HT1080 (cell line): ENCODE measurements at regions not wholly inside any gene's neighbourhood (a gene's known extent, or its start where the extent isn't known, plus 50 kb on each side); places are given as distances from the start of the nearest gene placed in this dataset.

ENCODE experiments used
- DNase-seq: peaks from one replicate; pipeline ENCODE4 v3.0.0-alpha.2; 2015; ENCODE audit warnings: low read depth

DNA sequence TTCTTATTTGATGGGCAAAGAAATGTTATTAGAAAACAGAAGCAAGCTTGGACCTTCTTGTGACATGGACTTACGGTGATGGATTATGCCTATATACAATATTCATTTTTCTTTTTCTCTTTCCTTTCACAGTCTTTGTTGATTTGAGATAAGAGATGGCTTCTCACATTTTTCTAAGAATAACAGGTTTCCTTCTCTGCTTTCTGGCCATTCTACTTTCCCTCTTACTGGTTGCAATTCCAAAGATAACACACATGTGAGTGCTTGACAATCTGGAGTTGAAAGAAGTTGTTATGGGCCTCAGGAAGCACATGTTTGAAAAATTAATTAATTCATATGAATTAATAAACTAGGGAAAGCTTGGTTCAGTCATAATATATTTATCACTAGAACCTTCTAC lies 89.8 kb upstream of the RPS23 start:
- no peak for DNase-seq

DNA sequence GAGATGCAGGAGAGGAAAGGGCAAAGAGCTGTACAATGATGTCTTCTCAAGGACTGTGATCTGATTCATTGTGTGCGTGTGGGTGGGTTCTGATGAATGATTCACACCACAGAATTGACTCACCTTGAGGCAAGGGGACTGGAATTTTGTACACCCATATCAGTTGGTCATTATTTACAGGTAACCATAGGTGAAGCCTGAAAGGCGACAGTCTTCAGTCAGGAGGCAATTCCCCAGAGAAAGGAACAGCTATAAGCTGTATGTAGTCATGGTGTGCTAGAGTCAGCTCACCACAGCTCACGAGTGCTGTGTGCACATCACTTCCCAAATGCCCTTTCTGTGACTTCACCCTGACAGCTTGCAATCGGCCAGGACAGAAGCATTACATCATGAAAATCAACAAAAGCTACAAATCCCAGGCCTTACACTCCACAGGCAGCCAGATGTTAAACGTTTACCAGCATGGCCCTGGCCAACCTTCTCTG lies 87.6 kb upstream of the RPS23 start:
- peak; percentile 73 for DNase-seq

GRCh38 chr5:82365026-82365425 lies 86.9 kb upstream of the RPS23 start:
- no peak for DNase-seq

- peak; percentile 47 for DNase-seq
These were observed 86.3 kb upstream of the RPS23 start for GRCh38 chr5:82364497-82364896.

GRCh38 chr5:82363524-82363923 lies 85.4 kb upstream of the RPS23 start:
- DNase-seq: no peak

DNA sequence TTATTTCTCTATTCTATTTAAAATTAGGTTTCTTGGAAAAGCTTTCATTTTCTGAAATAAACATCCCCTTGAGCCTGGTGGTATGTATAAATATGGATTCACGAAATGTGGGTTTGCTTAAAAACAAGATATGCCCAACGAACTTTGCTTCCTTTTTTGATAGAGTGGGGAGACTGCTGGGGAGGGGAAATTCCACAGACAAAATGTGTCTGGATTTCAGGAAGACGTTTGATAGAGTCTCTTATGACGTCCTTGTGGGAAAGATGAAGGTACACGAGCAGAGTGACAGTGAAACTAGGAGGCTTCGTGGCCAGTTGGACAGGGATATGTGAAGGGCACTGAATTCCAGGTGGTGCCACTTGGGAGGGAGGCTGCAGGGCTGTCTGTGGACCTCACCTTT lies 84.5 kb upstream of the RPS23 start:
- DNase-seq: no peak

DNA sequence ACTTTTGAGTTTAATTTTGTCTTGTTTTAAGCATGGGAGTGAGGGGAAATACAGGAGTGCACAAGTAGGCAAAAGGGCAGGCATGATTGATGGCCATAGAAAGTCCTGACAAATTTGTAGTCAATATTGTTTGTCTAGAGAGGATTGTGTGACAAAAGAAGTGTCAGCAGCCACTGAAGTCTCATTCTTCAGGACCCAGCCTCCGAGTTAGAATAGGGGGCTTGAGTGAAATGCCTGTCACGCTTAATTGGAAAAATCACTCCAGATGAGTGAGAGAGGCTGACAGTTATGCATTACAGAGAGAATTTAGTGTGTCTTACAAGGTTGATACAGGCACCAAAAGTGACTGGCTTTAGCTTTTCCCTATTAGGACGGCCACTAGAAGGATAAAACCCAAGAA lies 81.9 kb upstream of the RPS23 start:
- no peak for DNase-seq

DNA sequence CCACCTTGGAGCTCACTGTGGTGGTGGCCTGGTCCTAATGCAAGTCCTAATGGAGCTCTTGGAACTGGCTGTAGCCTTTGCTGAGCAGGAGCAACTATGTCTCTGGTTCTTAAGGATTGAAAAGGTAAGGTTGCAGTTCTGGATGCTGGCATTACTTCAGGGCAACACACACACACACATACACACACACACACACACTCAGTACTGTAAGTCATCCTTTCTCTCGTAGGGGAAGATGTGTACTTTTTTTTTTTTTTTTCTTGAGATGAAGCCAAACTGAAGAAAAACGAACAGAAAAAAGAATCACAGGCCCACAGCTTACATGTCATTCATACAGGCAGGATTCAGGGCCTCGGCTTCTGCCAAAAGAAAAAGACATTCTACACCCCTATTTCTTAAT lies 81.1 kb upstream of the RPS23 start:
- no peak for DNase-seq

- DNase-seq: no peak
These were observed 80.3 kb upstream of the RPS23 start for GRCh38 chr5:82358457-82358856.

DNA sequence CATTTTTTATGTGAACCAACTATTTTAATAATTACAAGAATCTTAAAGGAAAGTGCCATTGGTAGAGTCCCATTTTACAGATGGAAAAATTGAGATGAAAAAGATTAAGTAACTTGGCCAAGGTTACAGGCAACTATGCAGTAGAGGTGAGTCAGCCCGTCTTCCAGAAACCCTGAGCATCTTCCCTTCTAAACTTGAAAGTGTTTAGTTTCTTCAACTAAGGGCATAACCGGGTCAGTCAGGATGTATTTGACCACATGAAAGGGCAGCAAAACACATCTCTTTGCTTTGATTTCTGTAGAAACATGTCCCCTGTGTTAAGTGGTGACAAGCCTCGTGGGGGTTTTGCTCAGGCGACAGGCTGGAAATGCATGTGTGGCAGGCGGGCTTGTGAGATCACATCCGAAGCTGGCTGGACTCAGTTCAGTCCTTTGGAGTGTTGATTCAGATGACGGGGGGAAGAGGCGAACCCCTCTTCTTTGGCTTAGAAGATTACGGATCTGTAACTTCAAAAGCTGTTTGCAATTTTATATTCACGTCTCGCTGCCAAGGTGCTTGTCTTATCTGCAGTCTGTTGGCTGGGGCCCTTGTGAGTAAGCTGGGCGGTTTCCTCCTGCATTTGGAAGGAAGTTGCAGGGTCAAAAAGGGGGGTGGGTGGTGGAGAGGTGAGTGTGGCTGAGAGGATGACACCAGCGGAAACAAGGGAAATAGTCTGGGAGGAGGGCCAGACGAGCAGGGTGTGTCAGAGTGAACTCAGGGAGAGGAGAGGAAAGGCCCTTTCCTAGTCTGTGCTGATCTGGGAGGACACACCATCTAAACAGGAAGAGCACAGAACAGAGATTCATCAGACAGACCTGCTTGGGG lies 78.9 kb upstream of the RPS23 start:
- DNase-seq: peak; percentile 99

DNA sequence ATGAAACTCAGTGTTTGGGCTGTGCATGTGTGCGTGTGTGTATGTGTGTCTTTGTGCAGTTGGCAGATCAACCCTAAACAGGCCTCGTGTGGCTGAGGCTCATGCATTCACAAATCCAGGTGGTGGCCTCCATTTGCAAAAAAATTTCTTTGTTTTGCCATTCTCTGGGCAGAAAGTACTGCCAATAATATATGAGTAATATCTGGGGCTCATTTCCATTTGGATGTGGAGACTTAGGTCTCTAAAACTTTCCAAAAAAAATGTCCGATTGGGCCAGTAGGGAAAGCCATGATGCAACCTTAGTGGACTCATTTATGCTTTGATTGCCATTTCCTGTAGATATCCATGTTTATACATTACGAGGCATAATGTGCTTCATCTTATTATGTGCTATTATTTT lies 77.9 kb upstream of the RPS23 start:
- DNase-seq: no peak

DNA sequence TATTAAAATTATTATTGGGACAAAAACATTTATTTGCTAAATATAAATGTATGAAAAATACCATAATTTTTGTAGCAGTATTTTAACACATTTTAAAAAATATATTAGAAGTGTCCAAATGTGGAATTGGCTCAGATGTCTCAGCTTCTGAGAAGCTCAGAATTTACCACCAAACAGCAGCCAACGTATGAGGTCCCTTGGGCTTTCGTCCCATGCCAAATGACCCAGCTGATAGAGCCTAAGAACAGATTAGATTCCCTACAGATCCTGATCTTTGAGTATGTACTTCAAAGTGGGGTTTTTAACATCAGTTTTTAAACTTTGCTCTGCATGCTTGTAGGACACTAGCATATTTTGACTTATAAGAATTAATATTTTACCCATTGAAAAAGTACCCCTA lies 77.3 kb upstream of the RPS23 start:
- no peak for DNase-seq

GRCh38 chr5:82355053-82355452 lies 76.9 kb upstream of the RPS23 start:
- no peak for DNase-seq

- no peak for DNase-seq
These were observed 76.4 kb upstream of the RPS23 start for GRCh38 chr5:82354543-82354942.

GRCh38 chr5:82353522-82353921 lies 75.4 kb upstream of the RPS23 start:
- DNase-seq: no peak

- DNase-seq: peak; percentile 24
These were observed 74.1 kb upstream of the RPS23 start for GRCh38 chr5:82352146-82352791.

GRCh38 chr5:82351754-82352145 lies 73.6 kb upstream of the RPS23 start:
- peak; percentile 70 for DNase-seq

DNA sequence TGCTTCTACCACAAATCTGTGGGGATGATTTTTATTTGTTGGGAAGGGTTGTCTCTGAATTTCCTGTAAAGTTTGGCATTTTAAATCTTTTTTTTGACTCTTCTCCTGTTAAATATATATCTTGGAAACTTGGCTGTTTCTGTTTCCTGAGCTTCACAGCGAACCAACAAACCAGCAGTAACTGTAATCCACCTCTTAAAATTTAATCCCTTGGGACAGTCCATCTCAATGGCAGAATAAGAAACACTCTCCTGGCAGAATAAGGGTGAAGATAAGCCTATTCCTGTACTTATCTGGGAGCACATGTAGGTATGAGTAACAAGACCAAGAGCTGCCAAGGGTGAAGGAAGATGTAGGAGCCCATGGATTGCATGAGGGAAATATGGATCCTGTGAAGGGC lies 73.1 kb upstream of the RPS23 start:
- no peak for DNase-seq

DNA sequence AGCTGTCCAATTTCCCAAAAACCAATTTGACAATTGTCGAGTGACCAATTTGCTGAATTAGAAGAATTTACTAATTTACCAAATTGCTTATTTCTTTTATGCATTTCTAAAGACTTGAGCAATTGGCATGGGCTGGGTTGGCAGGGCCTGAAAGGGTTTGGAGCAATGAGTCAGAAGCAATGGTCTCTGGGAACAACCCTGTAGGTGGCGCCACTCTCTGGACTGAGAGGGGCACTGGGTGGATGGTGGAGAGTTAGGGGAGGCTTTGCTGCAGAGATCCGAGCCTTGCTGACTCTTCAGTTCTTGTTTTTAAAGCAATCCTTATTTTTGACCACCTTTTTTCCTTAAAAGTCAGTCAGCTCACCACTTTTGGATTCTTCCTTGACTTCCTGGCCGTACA lies 71.5 kb upstream of the RPS23 start:
- peak; percentile 15 for DNase-seq

- DNase-seq: no peak
These were observed 70.8 kb upstream of the RPS23 start for GRCh38 chr5:82348784-82349425.

DNA sequence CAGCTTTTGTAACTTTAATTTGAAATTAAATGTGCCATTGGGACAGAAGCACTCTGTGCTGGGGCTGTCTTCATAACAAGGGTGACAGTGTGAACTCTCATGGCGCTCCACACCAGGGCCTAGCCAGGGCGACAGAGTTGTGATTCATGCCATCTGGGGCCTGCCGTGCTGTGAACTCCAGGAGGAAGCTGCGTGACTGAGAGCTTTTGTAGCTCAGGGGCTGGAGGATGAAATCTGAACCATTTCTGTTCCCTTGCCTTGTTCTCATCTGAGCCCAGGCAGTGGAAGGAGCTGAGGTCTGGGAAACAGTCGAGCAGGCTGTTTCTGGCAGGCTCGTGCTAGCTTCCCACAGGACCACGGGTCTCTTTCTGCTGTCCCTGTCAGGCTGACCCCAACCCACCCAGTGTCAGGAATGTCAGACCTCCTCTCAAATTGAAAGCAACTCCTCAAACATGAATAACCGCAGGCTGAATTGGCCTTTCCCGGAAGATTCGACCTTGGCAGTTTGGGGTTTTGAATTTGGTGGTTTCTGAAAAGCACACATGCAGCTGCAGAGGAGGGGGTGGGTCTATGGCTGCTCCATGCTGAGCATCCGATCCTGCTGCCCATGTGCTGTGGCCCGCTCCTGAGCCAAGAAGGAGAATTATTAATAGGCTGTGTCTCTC lies 69.2 kb upstream of the RPS23 start:
- DNase-seq: peak; percentile 40
